ENCODE measurements at regions not wholly inside any gene's neighbourhood (a gene's known extent, or its start where the extent isn't known, plus 50 kb on each side); places are given as distances from the start of the nearest gene placed in this dataset.

DNA sequence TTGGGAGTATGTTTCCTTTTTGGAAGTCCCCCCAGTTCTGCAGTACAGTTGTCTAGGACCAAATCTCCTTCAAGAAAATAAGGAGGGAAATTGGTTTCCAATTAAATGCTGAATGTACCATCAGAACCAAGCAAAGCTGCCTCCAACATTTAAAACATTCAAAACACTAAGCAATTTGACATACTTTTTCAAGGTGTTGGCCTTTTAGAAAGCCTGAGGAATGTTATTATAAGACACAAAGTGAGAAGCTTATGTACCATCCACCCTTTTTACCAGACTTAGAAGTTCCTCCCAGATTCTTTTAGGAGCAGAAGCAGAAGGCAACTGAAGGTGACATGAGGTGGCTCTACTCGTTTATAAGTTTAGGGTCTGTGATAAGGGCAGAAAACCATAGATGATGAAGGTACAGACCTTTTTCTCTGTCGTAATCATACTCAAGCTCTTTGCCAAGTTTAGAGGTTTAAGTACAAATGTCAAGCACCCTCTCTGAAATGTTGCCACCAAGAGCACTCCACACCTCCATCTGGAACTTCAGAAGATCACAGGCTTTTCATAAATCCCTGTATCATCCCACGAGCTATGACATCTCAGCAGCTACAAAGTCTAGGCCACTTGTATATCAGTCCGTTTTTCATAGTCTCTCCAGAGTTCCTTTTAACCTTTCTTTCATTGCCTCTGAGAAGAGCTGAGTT lies 282.5 kb upstream of the THBS1 start:
- no peak for TF ChIP-seq GATA2 (IDR thresholded peaks at IDR 0.05; ENCODE audit: insufficient read depth, insufficient read length, low read depth, low read length)
- TF ChIP-seq, protein P1, sequence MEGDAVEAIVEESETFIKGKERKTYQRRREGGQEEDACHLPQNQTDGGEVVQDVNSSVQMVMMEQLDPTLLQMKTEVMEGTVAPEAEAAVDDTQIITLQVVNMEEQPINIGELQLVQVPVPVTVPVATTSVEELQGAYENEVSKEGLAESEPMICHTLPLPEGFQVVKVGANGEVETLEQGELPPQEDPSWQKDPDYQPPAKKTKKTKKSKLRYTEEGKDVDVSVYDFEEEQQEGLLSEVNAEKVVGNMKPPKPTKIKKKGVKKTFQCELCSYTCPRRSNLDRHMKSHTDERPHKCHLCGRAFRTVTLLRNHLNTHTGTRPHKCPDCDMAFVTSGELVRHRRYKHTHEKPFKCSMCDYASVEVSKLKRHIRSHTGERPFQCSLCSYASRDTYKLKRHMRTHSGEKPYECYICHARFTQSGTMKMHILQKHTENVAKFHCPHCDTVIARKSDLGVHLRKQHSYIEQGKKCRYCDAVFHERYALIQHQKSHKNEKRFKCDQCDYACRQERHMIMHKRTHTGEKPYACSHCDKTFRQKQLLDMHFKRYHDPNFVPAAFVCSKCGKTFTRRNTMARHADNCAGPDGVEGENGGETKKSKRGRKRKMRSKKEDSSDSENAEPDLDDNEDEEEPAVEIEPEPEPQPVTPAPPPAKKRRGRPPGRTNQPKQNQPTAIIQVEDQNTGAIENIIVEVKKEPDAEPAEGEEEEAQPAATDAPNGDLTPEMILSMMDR (IDR thresholded peaks at IDR 0.05; ENCODE audit: extremely low read depth in 1 of 2, insufficient read depth in 1 of 2, low read depth in 1 of 2, low read length in 2 of 2), result no peak
- no peak for TF ChIP-seq MYC (IDR thresholded peaks at IDR 0.05; ENCODE audit: low read depth, low read length)
- TF ChIP-seq EZH2 (IDR thresholded peaks at IDR 0.05; ENCODE audit: borderline replicate concordance, low read depth, low read length, severe bottlenecking), result no peak
- no peaks in the 10 kb centered on the region for H3K79me2 ChIP-seq (ENCODE audit: control insufficient read depth, insufficient read depth, low read length)
- H3K9me3 ChIP-seq (replicated peaks; ENCODE audit: control insufficient read depth, insufficient read depth, low read length), result no peaks in the 10 kb centered on the region
- H3K9me1 ChIP-seq (replicated peaks; ENCODE audit: control insufficient read depth, extremely low read depth, insufficient read depth, low read length), result no peaks in the 10 kb centered on the region
- no peak overlapping the region for H3K9ac ChIP-seq (replicated peaks; ENCODE audit: extremely low read depth, insufficient read depth, low read length)
- DNase-seq (ENCODE audit: low read depth, low spot score) (no peak), FAIRE-seq (no peak)
- intact Hi-C loops (cut with micrococcal nuclease) (no loop called here), dilution Hi-C loops (cut with MboI; ENCODE audit: extremely low pct_ligation_motif_present, low sequenced_read_pairs) (no loop called here)
- H2AFZ ChIP-seq (ENCODE audit: low read depth, low read length), result no peak overlapping the region
- peaks cover 31% of the 10 kb centered on the region for H3K4me1 ChIP-seq (ENCODE audit: control insufficient read depth, extremely low read depth, insufficient read depth, low read length)
- no peaks in the 10 kb centered on the region for H4K20me1 ChIP-seq (replicated peaks; ENCODE audit: control insufficient read depth, extremely low read depth, insufficient read depth, low read length)
- H3K4me3 ChIP-seq (replicated peaks in 1 of 3; ENCODE audit: insufficient read depth in 1 of 3, low read depth in 1 of 3, low read length in 3 of 3), result no peak overlapping the region
- H3K27me3 ChIP-seq (ENCODE audit: control insufficient read depth in 2 of 2, insufficient read depth in 2 of 2, low read length in 2 of 2), result no peaks in the 10 kb centered on the region
- CTCF ChIA-PET, result interaction anchor here (1.6 kb wide), 1 partner anchor 13 kb away, joined by 4 read pairs; no protein-coding TSS in a partner anchor
- H3K27ac ChIP-seq (ENCODE audit: insufficient read depth, low read depth, low read length), result no peak overlapping the region
- no peaks in the 10 kb centered on the region for H3K36me3 ChIP-seq (ENCODE audit: control insufficient read depth in 2 of 2, extremely low read depth in 1 of 2, insufficient read depth in 2 of 2, low read length in 2 of 2)
- no TSS peak for BruUV-seq (replicated peaks)
- POLR2A ChIA-PET, result no interaction called here
- H3K4me2 ChIP-seq (ENCODE audit: insufficient read depth, low read length), result no peak overlapping the region

Data from endothelial cell of umbilical vein (primary cell).